SK-N-MC (cell line): ENCODE measurements at regions not wholly inside any gene's neighbourhood (a gene's known extent, or its start where the extent isn't known, plus 50 kb on each side); places are given as distances from the start of the nearest gene placed in this dataset.

Source experiments
- EZH2 ChIP-seq: fragments of 200-600 bp; sonication (generic); IDR thresholded peaks from one replicate; pipeline ENCODE4 v1.6.1; 2017; ENCODE audit warnings: antibody characterized with exemption
- POLR2AphosphoS5 ChIP-seq: IDR thresholded peaks from 2 replicates; pipeline ENCODE4 v1.6.1; 2012; ENCODE audit warnings: mild to moderate bottlenecking, low read depth, low read length, borderline replicate concordance

DNA sequence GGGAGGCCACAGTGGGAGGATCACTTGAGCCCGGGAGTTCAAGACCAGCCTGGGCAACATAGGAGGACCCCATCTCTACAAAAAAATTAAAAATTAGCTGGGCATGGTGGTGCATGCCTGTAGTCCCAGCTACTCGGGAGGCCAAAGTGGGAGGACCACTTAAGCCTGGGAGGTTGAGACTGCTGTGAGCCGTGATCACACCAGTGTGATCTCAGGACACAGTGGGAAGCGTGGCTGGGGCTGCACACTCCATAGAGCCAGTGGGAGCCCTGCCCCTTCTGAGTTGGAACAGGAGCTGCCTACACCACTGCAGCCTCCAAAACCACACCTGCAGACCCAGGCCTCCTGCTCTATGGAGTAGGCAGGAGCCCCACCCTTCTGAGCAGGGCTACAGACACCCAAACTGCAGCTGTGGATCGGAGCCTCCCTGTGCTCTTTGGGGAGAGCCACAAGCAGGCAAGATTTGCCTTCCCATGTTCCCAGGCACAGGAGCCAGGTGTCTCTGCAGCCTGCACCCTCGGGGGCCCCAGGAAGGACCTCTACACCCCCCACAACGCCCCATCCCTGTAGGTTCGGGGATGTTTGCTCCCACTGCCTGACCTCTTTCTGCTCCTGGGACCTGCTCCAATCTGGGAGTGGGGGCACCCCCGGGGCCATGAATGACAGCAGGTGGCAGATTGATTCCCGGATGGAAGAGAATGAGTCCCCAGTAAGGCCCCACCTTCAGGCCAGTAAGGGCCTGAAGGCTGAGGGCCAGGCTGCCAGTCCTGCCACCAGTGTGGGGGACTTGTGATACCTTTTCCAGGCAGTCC, 245.4 kb downstream of the BUD13 start:
- TF ChIP-seq POLR2AphosphoS5 (no peak), EZH2 (no peak)
